ENCODE measurements at regions not wholly inside any gene's neighbourhood (a gene's known extent, or its start where the extent isn't known, plus 50 kb on each side); places are given as distances from the start of the nearest gene placed in this dataset.

- DNase-seq (ENCODE audit: low read depth) = no peak
Measured at GRCh38 chr17:77364941-77365583, 224.3 kb downstream of the SEC14L1 start.

DNA sequence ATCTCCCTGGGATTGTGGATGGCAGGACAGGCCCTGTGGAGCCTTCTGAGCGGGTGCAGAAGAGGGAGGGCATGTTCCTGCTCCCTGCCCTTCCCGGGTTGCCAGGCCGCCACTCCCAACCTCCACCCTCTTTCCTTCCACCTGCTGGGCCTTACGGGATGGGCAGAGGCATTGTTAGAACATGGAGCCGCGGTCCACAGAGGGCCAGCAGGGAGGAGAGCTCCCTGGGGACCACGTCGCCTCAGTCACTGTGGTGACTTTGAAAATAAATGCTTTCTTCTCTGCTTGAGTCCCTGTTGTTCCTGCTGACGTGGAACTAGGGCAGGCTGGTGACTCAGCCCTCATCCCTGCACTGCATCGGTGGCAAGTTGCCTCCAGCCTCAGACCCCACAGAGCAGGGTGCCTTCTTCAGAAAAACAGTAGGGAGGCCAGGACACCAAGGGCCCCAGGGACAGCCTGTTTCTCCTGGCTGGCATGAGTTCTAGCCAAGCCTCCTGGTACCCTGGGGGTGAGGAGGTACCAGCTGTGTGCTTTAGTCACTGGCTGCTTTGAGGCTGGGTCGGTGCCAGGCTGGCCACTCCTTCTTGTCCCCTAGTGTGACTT, 224.9 kb downstream of the SEC14L1 start:
- DNase-seq (ENCODE audit: low read depth) = peak; percentile 86

DNA sequence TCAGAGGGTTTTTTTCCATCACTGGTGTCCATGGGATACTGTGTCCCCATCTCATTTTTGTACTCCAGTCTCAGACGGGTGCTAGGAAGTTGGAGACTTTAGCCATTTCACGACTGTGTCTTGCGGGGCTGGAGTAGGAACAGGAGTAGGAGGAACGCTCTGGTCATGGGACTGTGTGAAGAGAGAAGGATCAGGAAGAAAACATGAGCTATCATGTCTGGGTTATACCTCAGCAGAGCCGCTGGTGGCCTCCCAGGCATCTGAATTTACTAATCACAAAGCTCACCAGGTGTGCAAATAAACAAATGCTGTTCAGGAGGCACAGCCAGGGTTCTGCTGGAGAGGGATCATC, 225.4 kb downstream of the SEC14L1 start:
- no peak for DNase-seq (ENCODE audit: low read depth)

DNA sequence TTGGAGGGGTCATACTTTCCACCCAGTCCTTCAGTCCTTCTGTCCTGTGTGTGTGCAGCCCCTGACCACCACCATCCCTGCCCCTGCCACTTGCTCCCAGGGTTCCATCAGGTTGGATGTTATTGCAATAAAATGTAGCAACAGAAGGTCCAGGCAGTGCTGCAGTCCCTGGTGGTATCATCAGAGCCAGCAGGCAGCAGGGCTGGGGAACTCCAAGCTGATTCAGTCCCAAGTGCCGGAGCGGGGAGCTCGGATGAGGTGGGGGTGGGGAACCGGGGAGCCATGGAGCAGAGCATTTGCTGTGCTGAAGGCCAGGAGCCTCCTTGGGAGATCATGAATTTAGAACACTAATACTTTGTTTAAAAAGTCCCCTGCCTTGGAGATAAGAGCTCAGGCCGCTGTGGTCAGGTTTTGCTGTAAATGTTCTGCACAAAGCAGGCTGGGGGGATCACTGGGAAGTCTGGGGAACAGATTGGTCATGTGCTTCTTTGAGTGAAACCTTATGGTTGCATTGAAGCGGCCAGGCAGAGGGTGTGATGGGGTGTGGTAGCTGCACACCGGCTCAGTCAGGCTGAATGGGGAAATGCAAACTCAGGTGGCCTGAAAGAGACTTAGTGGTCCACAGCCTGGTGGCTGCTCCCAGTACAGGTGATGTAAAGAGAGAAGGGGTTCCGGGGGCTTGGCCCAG, 225.9 kb downstream of the SEC14L1 start:
- DNase-seq (ENCODE audit: low read depth) = no peak

- no peak for DNase-seq (ENCODE audit: low read depth)
Measured at GRCh38 chr17:77369544-77369971, 228.8 kb downstream of the SEC14L1 start.

GRCh38 chr17:77370586-77370985, 229.8 kb downstream of the SEC14L1 start:
- DNase-seq (ENCODE audit: low read depth) = no peak

GRCh38 chr17:77371117-77371887, 230.5 kb downstream of the SEC14L1 start:
- peak; percentile 68 for DNase-seq (ENCODE audit: low read depth)

DNA sequence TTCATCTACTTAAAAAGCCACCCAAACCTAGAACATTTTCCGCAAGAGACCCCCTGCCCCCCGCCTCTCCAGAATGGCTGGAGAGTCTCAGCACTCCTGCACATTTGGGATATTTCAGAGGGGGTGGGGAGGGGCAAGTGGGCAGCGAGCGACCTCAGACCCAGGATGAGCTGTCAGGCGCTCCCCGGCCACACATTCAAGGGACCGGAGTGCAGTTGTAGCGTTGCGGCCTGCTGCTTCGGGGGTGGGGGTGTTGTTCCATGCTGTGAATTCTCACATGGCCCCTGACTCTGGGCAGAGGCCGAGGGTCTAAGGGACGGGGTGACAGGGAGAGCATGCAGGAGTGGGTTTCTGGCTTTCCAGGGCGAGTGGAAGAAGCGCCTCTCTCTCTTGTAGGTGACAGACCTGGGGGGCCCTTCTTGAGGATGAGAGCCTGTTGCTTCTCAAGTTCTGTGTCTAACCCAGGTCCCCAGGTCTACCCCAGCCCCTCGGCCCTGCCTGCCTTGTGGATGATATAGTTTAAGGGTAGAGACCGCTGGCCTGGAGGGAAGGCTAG, 231.2 kb downstream of the SEC14L1 start:
- no peak for DNase-seq (ENCODE audit: low read depth)

- DNase-seq (ENCODE audit: low read depth) = peak; percentile 96
Measured at GRCh38 chr17:77372444-77373298, 231.9 kb downstream of the SEC14L1 start.

GRCh38 chr17:77373299-77374169, 232.8 kb downstream of the SEC14L1 start:
- no peak for DNase-seq (ENCODE audit: low read depth)

DNA sequence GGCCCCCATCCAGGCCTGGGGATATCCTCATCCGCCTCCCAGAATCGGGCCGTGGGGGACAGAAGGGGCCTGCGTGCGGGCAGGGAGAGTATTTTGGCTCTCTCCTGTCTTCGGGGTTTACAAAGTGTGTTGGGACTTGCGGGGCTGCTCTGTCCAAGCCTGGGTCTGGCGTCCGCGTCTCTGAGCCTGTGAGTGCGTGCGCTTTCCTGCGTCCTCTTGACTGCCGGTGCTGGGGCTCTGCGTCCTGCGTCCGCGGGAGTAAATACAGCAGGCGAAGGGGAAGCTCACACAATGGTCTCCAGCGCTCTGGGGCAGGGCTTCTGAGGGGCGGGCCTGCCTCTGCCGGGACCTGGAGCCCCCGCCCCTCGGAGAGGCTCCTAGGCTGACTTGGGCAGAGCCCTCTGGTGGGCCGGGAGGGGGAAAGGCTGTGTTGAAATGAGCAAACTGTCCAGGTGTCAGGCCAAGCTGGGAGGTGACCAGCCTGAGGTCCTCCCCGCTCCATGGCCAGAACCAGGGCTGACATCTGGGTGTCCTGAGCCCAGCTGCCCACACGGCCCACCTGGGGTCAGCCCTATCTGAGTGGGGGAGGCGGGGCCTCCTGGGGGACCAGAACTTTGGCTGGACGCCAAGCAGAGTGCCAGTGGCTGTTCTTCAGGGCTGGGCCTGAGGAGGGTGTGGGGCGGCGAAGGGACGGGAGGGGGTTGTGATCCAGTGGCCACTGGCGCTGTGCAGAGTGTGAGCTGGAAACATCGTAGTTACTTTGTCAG, 233.6 kb downstream of the SEC14L1 start:
- DNase-seq (ENCODE audit: low read depth) = peak; percentile 91

- no peak for DNase-seq (ENCODE audit: low read depth)
Measured at GRCh38 chr17:77375108-77375916, 234.5 kb downstream of the SEC14L1 start.

DNA sequence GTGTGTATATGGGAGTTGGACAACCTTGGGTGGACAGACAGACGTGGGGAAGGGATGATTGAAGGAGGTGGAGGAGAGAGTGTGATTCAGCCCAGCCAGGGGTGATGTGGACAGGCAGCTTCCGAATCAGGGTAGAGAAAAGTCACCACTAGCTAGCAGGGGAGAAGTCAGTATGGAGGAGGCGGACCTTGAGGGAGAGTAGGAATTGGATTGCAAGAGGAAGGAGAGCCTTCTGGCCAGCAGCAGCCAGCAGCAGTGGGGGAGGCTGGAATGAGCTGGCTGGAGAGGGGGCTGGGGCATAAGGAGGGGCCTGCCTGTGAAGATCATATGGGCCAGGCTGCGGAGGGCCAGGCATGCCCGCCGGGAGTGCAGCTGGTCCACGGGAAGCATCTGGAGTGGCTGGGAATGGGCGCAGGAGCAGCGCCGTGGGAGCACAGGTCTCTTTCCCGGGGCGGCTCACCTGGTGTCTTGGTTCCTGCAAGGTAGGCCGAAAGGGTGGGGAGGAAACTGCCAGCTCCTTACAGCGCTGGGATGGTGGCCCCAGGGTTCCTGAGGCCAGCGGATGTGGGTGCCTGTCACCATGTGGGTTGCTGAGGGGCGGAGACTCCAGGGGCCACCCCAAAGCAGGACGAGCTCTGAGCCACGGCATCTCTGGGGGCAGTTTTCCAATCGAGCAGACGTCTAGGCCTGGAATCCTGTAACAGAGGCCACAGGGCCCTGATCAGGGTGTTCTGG, 235.3 kb downstream of the SEC14L1 start:
- peak; percentile 89 for DNase-seq (ENCODE audit: low read depth)

DNA sequence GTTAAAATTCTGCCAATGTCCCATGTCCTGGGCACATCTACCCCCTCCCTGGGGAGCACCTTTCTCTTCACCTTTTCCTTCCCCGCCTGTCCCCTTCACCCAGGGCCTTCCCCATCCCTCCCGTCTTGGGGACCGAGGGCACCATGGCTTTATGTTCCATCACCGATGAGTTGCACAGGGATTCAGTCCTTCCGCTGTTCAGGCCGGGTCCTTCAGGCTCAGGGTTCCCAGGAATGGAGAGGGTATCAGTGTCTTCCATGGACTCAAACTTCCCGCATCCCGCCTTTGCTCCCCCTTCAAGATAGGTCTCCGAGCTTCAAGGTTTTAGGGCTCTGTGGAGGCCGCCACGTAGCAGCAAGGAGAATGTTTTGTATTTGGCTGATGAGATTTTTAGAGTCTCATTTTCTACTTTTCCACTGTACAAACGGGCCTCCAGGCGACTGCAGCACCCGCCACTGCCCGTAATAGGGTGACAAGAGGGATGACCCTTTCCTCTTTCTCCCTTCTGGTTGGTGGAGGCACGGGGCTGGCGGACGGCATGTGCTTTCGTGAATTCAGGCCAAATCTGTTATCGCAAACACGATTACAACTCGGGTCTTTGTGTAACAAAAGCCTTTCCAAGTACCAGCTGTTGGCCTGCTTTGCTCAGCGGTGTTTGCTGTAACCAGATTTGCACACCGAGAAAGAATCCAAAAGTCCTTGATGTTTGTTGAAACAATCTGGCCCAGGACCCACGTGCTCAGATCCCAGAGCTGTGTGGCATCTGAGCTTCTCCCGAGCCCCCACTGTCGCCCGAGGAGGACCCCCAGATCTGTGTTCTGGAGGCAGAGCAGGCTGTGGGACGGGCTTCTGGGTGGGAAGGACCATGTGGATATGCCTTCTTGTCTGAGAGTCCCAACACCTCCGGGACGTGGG, 236.3 kb downstream of the SEC14L1 start:
- peak; percentile 68 for DNase-seq (ENCODE audit: low read depth)

- DNase-seq (ENCODE audit: low read depth) = no peak
Measured at GRCh38 chr17:77377710-77378235, 237.0 kb downstream of the SEC14L1 start.

DNA sequence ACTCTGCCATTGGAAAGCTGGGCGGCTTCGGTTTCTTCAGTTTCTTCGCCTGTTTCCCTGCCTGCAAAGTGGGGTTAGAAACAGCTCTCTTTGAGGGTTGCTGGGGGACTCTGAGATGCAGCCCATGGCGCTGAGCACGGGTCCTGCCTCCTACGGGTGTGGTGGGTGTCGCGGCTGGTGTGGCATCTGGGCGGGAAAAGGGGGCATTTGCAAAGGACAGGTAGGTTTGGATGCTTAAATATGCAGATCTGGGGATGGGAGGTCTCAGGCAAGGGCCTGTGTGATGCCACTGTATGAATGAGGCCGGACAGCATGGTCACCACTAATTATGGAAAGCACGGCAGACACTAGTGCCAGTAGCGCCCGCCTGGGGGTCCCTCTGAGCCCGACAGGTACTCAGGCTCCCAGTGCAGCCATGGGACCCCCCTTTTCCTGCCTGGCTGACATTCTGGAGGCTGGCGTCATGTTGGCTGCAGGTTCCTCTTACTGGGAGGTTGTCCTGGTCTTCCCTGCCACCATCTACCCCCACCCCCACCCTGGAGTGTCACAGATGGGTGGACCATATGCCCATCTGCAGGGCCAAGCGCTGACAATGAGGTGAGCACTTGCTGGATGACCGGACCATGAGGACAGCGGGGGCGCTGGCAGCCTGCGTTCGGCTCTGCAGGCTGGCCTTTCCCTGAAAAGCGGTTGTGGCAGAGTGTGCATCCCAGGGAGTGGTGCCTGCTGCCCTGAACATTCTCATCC, 237.7 kb downstream of the SEC14L1 start:
- DNase-seq (ENCODE audit: low read depth) = no peak

Data from fibroblast of gingiva (primary cell).